ENCODE measurements at regions not wholly inside any gene's neighbourhood (a gene's known extent, or its start where the extent isn't known, plus 50 kb on each side); places are given as distances from the start of the nearest gene placed in this dataset.

- Histone ChIP-seq H3K9me3 (ENCODE audit: low read length) (no peaks in the 10 kb centered on the region), H3K4me2 (ENCODE audit: low read depth, low read length) (no peak overlapping the region), H3K9ac (ENCODE audit: insufficient read depth, low read depth, low read length) (no peak overlapping the region), H3K4me3 (replicated peaks in 1 of 3; ENCODE audit: insufficient read depth in 1 of 3, low read depth in 2 of 3, low read length in 3 of 3) (no peak overlapping the region), H3K27me3 (ENCODE audit: control insufficient read depth in 1 of 2, insufficient read depth in 2 of 2, low read length in 2 of 2) (no peaks in the 10 kb centered on the region; a peak in 1 of 5 replicates), H3K27ac (ENCODE audit: extremely low read length, insufficient read depth, low read length) (no peak overlapping the region), H4K20me1 (ENCODE audit: insufficient read depth, low read length) (no peaks in the 10 kb centered on the region), H2AFZ (ENCODE audit: low read length) (no peak overlapping the region), H3K79me2 (ENCODE audit: insufficient read depth, low read length) (no peaks in the 10 kb centered on the region), H3K36me3 (replicated peaks in 1 of 2; ENCODE audit: control insufficient read depth in 1 of 2, insufficient read depth in 2 of 2, low read length in 2 of 2) (no peaks in the 10 kb centered on the region), H3K4me1 (ENCODE audit: insufficient read depth, low read length) (no peaks in the 10 kb centered on the region)
- no peak for DNase-seq (ENCODE audit: low spot score)
- 0% methylated on average over 3 of the region's 5 CpGs for WGBS (ENCODE audit: low lambda C conversion rate)
- ChIA-PET POLR2A (no interaction called here), CTCF (ENCODE audit: low intra/inter-chr PET ratio, low total read pairs) (no interaction called here)
- FAIRE-seq: no peak
- no peak for ATAC-seq
- intact Hi-C loops (cut with micrococcal nuclease; ENCODE audit: unreplicated experiment) (no loop called here), in situ Hi-C loops (cut with HindIII; ENCODE audit: extremely low pct_ligation_motif_present, low pct_unique_long_range_greater_than_20kb) (no loop called here)
- no TSS peak for BruUV-seq (replicated peaks)
- TF ChIP-seq DZIP1 (CRISPR knock-in tag; IDR thresholded peaks at IDR 0.05) (no peak), ZBTB1 (CRISPR knock-in tag; IDR thresholded peaks at IDR 0.05; ENCODE audit: borderline replicate concordance) (no peak), SMARCE1 (IDR thresholded peaks at IDR 0.05; ENCODE audit: borderline replicate concordance) (no peak), ERF (CRISPR knock-in tag; IDR thresholded peaks at IDR 0.05) (no peak), TGIF2 (CRISPR knock-in tag; IDR thresholded peaks at IDR 0.05) (no peak), FOXO4 (CRISPR knock-in tag; conservative IDR thresholded peaks at IDR 0.05) (no peak), SKI (IDR thresholded peaks at IDR 0.05; ENCODE audit: partially characterized antibody) (no peak), ATF7 (IDR thresholded peaks at IDR 0.05) (no peak), ATF7 (CRISPR knock-in tag; IDR thresholded peaks at IDR 0.05) (no peak), ZUFSP (CRISPR knock-in tag; IDR thresholded peaks at IDR 0.05; ENCODE audit: borderline replicate concordance) (no peak), MXI1 (IDR thresholded peaks at IDR 0.05; ENCODE audit: borderline replicate concordance, low read depth, low read length) (no peak), SALL2 (CRISPR knock-in tag; IDR thresholded peaks at IDR 0.05) (no peak), CREB1 (IDR thresholded peaks at IDR 0.05) (no peak), CREB1 (CRISPR knock-in tag; IDR thresholded peaks at IDR 0.05) (no peak), KDM6A (CRISPR knock-in tag; IDR thresholded peaks at IDR 0.05; ENCODE audit: low read depth) (no peak), FOXK2 (IDR thresholded peaks at IDR 0.05) (no peak), ZBTB8A (CRISPR knock-in tag; IDR thresholded peaks at IDR 0.05; ENCODE audit: borderline replicate concordance, low read depth) (no peak), RELA (CRISPR knock-in tag; IDR thresholded peaks at IDR 0.05) (no peak)
Observed at GRCh38 chr1:29548091-29548490, 311.8 kb downstream of the PTPRU start.
